ENCODE measurements at regions not wholly inside any gene's neighbourhood (a gene's known extent, or its start where the extent isn't known, plus 50 kb on each side); places are given as distances from the start of the nearest gene placed in this dataset.

DNA sequence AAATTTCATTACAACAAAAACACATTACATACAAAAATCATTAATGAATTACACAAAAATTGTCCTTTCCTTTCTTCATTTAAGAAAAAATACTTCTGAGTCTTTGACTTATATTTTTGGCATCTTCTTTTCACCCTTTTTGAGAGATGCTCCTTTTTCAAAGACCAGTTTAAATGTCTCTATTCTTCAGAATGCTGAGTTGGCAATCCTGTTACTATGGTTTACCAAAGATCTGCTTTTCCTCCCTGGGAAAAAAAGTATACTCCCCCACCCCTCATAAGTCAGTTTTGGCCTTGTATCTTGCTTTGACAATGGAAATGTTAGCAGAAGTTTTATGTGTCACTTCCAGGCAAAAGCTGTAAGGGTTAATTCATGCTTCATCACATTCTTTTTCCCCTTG is 198.4 kb upstream of the GRM3 start:
- TF ChIP-seq POLR2AphosphoS5 (IDR thresholded peaks at IDR 0.05) (no peak), POLR2A (IDR thresholded peaks at IDR 0.05) (no peak), EP300 (IDR thresholded peaks at IDR 0.05) (no peak)
- TF ChIP-seq, protein P1, sequence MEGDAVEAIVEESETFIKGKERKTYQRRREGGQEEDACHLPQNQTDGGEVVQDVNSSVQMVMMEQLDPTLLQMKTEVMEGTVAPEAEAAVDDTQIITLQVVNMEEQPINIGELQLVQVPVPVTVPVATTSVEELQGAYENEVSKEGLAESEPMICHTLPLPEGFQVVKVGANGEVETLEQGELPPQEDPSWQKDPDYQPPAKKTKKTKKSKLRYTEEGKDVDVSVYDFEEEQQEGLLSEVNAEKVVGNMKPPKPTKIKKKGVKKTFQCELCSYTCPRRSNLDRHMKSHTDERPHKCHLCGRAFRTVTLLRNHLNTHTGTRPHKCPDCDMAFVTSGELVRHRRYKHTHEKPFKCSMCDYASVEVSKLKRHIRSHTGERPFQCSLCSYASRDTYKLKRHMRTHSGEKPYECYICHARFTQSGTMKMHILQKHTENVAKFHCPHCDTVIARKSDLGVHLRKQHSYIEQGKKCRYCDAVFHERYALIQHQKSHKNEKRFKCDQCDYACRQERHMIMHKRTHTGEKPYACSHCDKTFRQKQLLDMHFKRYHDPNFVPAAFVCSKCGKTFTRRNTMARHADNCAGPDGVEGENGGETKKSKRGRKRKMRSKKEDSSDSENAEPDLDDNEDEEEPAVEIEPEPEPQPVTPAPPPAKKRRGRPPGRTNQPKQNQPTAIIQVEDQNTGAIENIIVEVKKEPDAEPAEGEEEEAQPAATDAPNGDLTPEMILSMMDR (IDR thresholded peaks at IDR 0.05): no peak
